ENCODE measurements at regions not wholly inside any gene's neighbourhood (a gene's known extent, or its start where the extent isn't known, plus 50 kb on each side); places are given as distances from the start of the nearest gene placed in this dataset.

- no peaks in the 10 kb centered on the region for H3K27me3 ChIP-seq
- DNase-seq (no peak), ATAC-seq (no peak)
- no peak overlapping the region for H3K4me3 ChIP-seq
- intact Hi-C loops (cut with DNase I) = no loop called here
- H3K4me1 ChIP-seq = peaks cover 0 to 10% (median 6%) of the 10 kb centered on the region in 9 donors
- WGBS, 2 donors = 94 to 96% methylated on average over 5 of the region's 5 CpGs
- no peaks in the 10 kb centered on the region for H3K36me3 ChIP-seq
- TF ChIP-seq CTCF (IDR thresholded peaks at IDR 0.05) = no peak
- peaks cover 0 to 9% (median 0%) of the 10 kb centered on the region in 11 donors for H3K9me3 ChIP-seq
- no peak overlapping the region for H3K27ac ChIP-seq
These were observed 698.6 kb upstream of the NRP1 start for GRCh38 chr10:34033078-34033477.

GRCh38 chr10:34032564-34032963 lies 698.1 kb upstream of the NRP1 start:
- Histone ChIP-seq H3K4me1 (peaks cover 0 to 10% (median 6%) of the 10 kb centered on the region in 9 donors), H3K27ac (no peak overlapping the region), H3K36me3 (no peaks in the 10 kb centered on the region), H3K27me3 (no peaks in the 10 kb centered on the region), H3K4me3 (no peak overlapping the region), H3K9me3 (peaks cover 0 to 9% (median 0%) of the 10 kb centered on the region in 11 donors)
- 98 to 99% methylated on average over 3 of the region's 3 CpGs for WGBS, 2 donors
- DNase-seq = no peak
- ATAC-seq = no peak
- intact Hi-C loops (cut with DNase I) = no loop called here
- TF ChIP-seq CTCF (IDR thresholded peaks at IDR 0.05) = no peak

- H3K27ac ChIP-seq = no peak overlapping the region
- H3K4me1 ChIP-seq = peaks cover 0 to 10% (median 6%) of the 10 kb centered on the region in 9 donors
- 28 to 45% methylated on average over 3 of the region's 3 CpGs for WGBS, 2 donors
- peak in 1 of 2 donors; percentile 19 for DNase-seq
- H3K36me3 ChIP-seq = no peaks in the 10 kb centered on the region
- peaks cover 0 to 9% (median 0%) of the 10 kb centered on the region in 11 donors for H3K9me3 ChIP-seq
- no peak for TF ChIP-seq CTCF (IDR thresholded peaks at IDR 0.05)
- peak; percentile 51 to 96 (median 74) for ATAC-seq
- no peak overlapping the region for H3K4me3 ChIP-seq
- no peaks in the 10 kb centered on the region for H3K27me3 ChIP-seq
- intact Hi-C loops (cut with DNase I) = no loop called here
These were observed 696.9 kb upstream of the NRP1 start for GRCh38 chr10:34031400-34031799.

GRCh38 chr10:34029455-34029854 lies 695.0 kb upstream of the NRP1 start:
- Histone ChIP-seq H3K27ac (no peak overlapping the region), H3K4me3 (no peak overlapping the region), H3K36me3 (no peaks in the 10 kb centered on the region), H3K9me3 (peaks cover 0 to 7% (median 0%) of the 10 kb centered on the region in 11 donors), H3K4me1 (peaks cover 0 to 17% (median 6%) of the 10 kb centered on the region in 9 donors), H3K27me3 (no peaks in the 10 kb centered on the region)
- 91 to 92% methylated on average over 10 of the region's 10 CpGs for WGBS, 2 donors
- no peak for ATAC-seq
- no peak for DNase-seq
- intact Hi-C loops (cut with DNase I) = no loop called here
- no peak for TF ChIP-seq CTCF (IDR thresholded peaks at IDR 0.05)
